SK-N-SH treated with all-trans-retinoic acid at 6 μM for 48 hours (cell line): ENCODE measurements at regions not wholly inside any gene's neighbourhood (a gene's known extent, or its start where the extent isn't known, plus 50 kb on each side); places are given as distances from the start of the nearest gene placed in this dataset.

Source experiments
- ATAC-seq: fragments of 200-7000 bp; cut with Tn5 transposase; 3 replicates; pipeline ENCODE4 v1.9.1; 2020; ENCODE audit warnings: mild to moderate bottlenecking, moderate library complexity
- BACH2 ChIP-seq: fragments of 250-450 bp; sonication (Bioruptor Pico); IDR thresholded peaks from 2 replicates; pipeline ENCODE4 v1.9.0; 2021; ENCODE audit warnings: mild to moderate bottlenecking, borderline replicate concordance
- CSDC2 ChIP-seq: fragments of 250-450 bp; sonication (Bioruptor Pico); IDR thresholded peaks from 2 replicates; pipeline ENCODE4 v1.5.0; 2020; ENCODE audit warnings: mild to moderate bottlenecking, moderate library complexity
- OSR1 ChIP-seq: fragments of 250-450 bp; sonication (Bioruptor Pico); IDR thresholded peaks from 2 replicates; pipeline ENCODE4 v1.8.0; 2022; ENCODE audit warnings: moderate library complexity, mild to moderate bottlenecking, inconsistent platforms
- PPARA ChIP-seq: fragments of 250-450 bp; sonication (Bioruptor Pico); IDR thresholded peaks from 2 replicates; pipeline ENCODE4 v1.5.0; 2020; ENCODE audit warnings: mild to moderate bottlenecking, borderline replicate concordance
- SNAI2 ChIP-seq: fragments of 250-450 bp; sonication (Bioruptor Pico); IDR thresholded peaks from 2 replicates; pipeline ENCODE4 v1.5.0; 2020; ENCODE audit warnings: mild to moderate bottlenecking, moderate library complexity
- TCF4 ChIP-seq: fragments of 250-450 bp; sonication (Bioruptor Pico); IDR thresholded peaks from 2 replicates; pipeline ENCODE4 v1.8.0; 2021; ENCODE audit warnings: mild to moderate bottlenecking, moderate library complexity, borderline replicate concordance
- TOX ChIP-seq: fragments of 250-450 bp; sonication (Bioruptor Pico); IDR thresholded peaks from 2 replicates; pipeline ENCODE4 v1.8.0; 2021; ENCODE audit warnings: mild to moderate bottlenecking, moderate library complexity, borderline replicate concordance
- ZC3H10 ChIP-seq: fragments of 250-450 bp; sonication (Bioruptor Pico); IDR thresholded peaks from 2 replicates; pipeline ENCODE4 v1.5.1; 2021; ENCODE audit warnings: mild to moderate bottlenecking, moderate library complexity
- ZFP30 ChIP-seq: fragments of 450-650 bp; formaldehyde crosslinking; IDR thresholded peaks from 2 replicates; pipeline ENCODE4 v1.5.0; 2022; ENCODE audit warnings: mild to moderate bottlenecking, moderate library complexity
- ZNF565 ChIP-seq: fragments of 450-650 bp; formaldehyde crosslinking; conservative IDR thresholded peaks from 2 replicates; pipeline ENCODE4 v1.5.0; 2020; ENCODE audit warnings: low read depth, mild to moderate bottlenecking, moderate library complexity
- ZNF8 ChIP-seq: fragments of 450-650 bp; formaldehyde crosslinking; IDR thresholded peaks from 2 replicates; pipeline ENCODE4 v1.5.0; 2020; ENCODE audit warnings: mild to moderate bottlenecking, moderate library complexity
- TF ChIP-seq, protein P1 (sequence below): fragments of 250-450 bp; sonication (Bioruptor Pico); IDR thresholded peaks from 2 replicates; pipeline ENCODE4 v1.8.0; 2021; ENCODE audit warnings: low read depth, mild to moderate bottlenecking, moderate library complexity, borderline replicate concordance
- TF ChIP-seq, protein P2 (sequence below): fragments of 250-450 bp; sonication (Bioruptor Pico); IDR thresholded peaks from 2 replicates; pipeline ENCODE4 v1.5.1; 2020; ENCODE audit warnings: low read depth, mild to moderate bottlenecking, moderate library complexity
- TF ChIP-seq, protein P3 (sequence below): fragments of 250-450 bp; sonication (Bioruptor Pico); IDR thresholded peaks from 2 replicates; pipeline ENCODE4 v1.5.1; 2021; ENCODE audit warnings: mild to moderate bottlenecking, moderate library complexity
- TF ChIP-seq, protein P4 (sequence below): fragments of 250-450 bp; sonication (Bioruptor Pico); IDR thresholded peaks from 2 replicates; pipeline ENCODE4 v1.8.0; 2020; ENCODE audit warnings: mild to moderate bottlenecking, moderate library complexity, borderline replicate concordance

DNA sequence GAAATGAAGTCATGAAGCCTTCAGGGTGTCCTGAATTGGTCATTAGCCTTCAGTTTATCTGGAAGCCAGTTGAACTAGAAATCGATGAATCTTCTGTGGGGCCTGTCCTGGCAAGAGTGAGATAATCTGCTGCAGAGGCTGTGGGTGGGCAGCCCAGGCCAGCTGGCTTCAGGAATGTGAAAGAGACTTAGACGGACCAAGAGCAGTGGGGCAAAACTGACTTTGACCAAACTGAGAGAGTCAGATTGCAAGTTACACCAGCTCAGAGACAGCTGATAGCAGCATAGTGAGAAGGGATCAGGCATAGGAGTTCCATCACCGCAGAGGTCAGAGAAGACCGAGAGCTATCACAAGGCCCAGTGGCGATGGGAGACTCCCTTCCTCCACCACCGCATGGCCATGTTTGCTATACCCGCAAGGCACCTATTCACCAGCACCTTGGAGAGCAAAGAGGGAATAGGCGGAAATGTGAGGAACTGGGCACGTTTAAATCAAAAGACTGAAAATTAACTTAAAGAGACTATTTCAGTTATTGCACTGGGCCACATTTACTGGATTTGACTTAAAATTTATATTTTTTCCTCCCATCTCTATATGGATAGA lies 50.0 kb upstream of the GLIS3 start:
- ATAC-seq = no peak
- TF ChIP-seq, protein P1, sequence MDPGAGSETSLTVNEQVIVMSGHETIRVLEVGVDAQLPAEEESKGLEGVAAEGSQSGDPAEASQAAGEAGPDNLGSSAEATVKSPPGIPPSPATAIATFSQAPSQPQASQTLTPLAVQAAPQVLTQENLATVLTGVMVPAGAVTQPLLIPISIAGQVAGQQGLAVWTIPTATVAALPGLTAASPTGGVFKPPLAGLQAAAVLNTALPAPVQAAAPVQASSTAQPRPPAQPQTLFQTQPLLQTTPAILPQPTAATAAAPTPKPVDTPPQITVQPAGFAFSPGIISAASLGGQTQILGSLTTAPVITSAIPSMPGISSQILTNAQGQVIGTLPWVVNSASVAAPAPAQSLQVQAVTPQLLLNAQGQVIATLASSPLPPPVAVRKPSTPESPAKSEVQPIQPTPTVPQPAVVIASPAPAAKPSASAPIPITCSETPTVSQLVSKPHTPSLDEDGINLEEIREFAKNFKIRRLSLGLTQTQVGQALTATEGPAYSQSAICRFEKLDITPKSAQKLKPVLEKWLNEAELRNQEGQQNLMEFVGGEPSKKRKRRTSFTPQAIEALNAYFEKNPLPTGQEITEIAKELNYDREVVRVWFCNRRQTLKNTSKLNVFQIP (CRISPR knock-in tag) = no peak
- no peak for TF ChIP-seq ZC3H10 (CRISPR knock-in tag)
- no peak for TF ChIP-seq CSDC2
- no peak for TF ChIP-seq ZFP30 (CRISPR knock-in tag)
- TF ChIP-seq, protein P2, sequence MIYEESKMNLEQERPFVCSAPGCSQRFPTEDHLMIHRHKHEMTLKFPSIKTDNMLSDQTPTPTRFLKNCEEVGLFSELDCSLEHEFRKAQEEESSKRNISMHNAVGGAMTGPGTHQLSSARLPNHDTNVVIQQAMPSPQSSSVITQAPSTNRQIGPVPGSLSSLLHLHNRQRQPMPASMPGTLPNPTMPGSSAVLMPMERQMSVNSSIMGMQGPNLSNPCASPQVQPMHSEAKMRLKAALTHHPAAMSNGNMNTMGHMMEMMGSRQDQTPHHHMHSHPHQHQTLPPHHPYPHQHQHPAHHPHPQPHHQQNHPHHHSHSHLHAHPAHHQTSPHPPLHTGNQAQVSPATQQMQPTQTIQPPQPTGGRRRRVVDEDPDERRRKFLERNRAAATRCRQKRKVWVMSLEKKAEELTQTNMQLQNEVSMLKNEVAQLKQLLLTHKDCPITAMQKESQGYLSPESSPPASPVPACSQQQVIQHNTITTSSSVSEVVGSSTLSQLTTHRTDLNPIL (CRISPR knock-in tag) = no peak
- no peak for TF ChIP-seq SNAI2 (CRISPR knock-in tag)
- TF ChIP-seq TCF4 = no peak
- no peak for TF ChIP-seq BACH2 (CRISPR knock-in tag)
- TF ChIP-seq PPARA = no peak
- TF ChIP-seq, protein P3, sequence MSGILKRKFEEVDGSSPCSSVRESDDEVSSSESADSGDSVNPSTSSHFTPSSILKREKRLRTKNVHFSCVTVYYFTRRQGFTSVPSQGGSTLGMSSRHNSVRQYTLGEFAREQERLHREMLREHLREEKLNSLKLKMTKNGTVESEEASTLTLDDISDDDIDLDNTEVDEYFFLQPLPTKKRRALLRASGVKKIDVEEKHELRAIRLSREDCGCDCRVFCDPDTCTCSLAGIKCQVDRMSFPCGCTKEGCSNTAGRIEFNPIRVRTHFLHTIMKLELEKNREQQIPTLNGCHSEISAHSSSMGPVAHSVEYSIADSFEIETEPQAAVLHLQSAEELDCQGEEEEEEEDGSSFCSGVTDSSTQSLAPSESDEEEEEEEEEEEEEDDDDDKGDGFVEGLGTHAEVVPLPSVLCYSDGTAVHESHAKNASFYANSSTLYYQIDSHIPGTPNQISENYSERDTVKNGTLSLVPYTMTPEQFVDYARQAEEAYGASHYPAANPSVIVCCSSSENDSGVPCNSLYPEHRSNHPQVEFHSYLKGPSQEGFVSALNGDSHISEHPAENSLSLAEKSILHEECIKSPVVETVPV (CRISPR knock-in tag) = no peak
- no peak for TF ChIP-seq OSR1
- TF ChIP-seq, protein P4, sequence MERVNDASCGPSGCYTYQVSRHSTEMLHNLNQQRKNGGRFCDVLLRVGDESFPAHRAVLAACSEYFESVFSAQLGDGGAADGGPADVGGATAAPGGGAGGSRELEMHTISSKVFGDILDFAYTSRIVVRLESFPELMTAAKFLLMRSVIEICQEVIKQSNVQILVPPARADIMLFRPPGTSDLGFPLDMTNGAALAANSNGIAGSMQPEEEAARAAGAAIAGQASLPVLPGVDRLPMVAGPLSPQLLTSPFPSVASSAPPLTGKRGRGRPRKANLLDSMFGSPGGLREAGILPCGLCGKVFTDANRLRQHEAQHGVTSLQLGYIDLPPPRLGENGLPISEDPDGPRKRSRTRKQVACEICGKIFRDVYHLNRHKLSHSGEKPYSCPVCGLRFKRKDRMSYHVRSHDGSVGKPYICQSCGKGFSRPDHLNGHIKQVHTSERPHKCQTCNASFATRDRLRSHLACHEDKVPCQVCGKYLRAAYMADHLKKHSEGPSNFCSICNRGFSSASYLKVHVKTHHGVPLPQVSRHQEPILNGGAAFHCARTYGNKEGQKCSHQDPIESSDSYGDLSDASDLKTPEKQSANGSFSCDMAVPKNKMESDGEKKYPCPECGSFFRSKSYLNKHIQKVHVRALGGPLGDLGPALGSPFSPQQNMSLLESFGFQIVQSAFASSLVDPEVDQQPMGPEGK = no peak
- no peak for TF ChIP-seq ZNF565 (CRISPR knock-in tag)
- no peak for TF ChIP-seq ZNF8 (CRISPR knock-in tag)
- TF ChIP-seq TOX (CRISPR knock-in tag) = no peak
